ENCODE measurements at regions not wholly inside any gene's neighbourhood (a gene's known extent, or its start where the extent isn't known, plus 50 kb on each side); places are given as distances from the start of the nearest gene placed in this dataset.

- no peaks in the 10 kb centered on the region for H3K79me2 ChIP-seq (ENCODE audit: control insufficient read depth, low read length)
- no peak overlapping the region for H3K27ac ChIP-seq (ENCODE audit: low read depth, low read length)
- peaks cover 44% of the 10 kb centered on the region for H3K4me1 ChIP-seq (ENCODE audit: control insufficient read depth, low read length)
- H3K9me2 ChIP-seq (replicated peaks; ENCODE audit: control insufficient read depth, low read length), result no peaks in the 10 kb centered on the region
- H3K9me3 ChIP-seq (ENCODE audit: control insufficient read depth, insufficient read depth, low read length), result no peaks in the 10 kb centered on the region
- H3K4me2 ChIP-seq (ENCODE audit: low read length), result no peak overlapping the region
- H3K36me3 ChIP-seq (ENCODE audit: control insufficient read depth, low read length), result no peaks in the 10 kb centered on the region
- H4K20me1 ChIP-seq (ENCODE audit: control insufficient read depth, insufficient read depth, low read depth, low read length), result no peaks in the 10 kb centered on the region
- H3F3A ChIP-seq (ENCODE audit: control insufficient read depth, insufficient read depth), result peaks cover 14% of the 10 kb centered on the region
- TF ChIP-seq EZH2phosphoT487 (IDR thresholded peaks at IDR 0.05; ENCODE audit: borderline replicate concordance, low read length) (no peak), CTCF (IDR thresholded peaks at IDR 0.05; ENCODE audit: low read depth, low read length, poor library complexity, severe bottlenecking) (no peak)
- H3K27me3 ChIP-seq (ENCODE audit: control insufficient read depth, low read length), result no peaks in the 10 kb centered on the region
- H3K4me3 ChIP-seq (ENCODE audit: low read length), result no peak overlapping the region
These were observed 209.0 kb upstream of the NUDT4 start for GRCh38 chr12:93168751-93169150.

GRCh38 chr12:93169536-93169935 is 208.2 kb upstream of the NUDT4 start:
- Histone ChIP-seq H4K20me1 (ENCODE audit: control insufficient read depth, insufficient read depth, low read depth, low read length) (no peaks in the 10 kb centered on the region), H3K9me2 (replicated peaks; ENCODE audit: control insufficient read depth, low read length) (no peaks in the 10 kb centered on the region), H3K4me3 (ENCODE audit: low read length) (no peak overlapping the region), H3K36me3 (ENCODE audit: control insufficient read depth, low read length) (no peaks in the 10 kb centered on the region), H3K9me3 (ENCODE audit: control insufficient read depth, insufficient read depth, low read length) (no peaks in the 10 kb centered on the region), H3K4me1 (ENCODE audit: control insufficient read depth, low read length) (peaks cover 42% of the 10 kb centered on the region), H3K79me2 (ENCODE audit: control insufficient read depth, low read length) (no peaks in the 10 kb centered on the region), H3K27me3 (ENCODE audit: control insufficient read depth, low read length) (no peaks in the 10 kb centered on the region), H3K4me2 (ENCODE audit: low read length) (no peak overlapping the region), H3K27ac (ENCODE audit: low read depth, low read length) (no peak overlapping the region), H3F3A (ENCODE audit: control insufficient read depth, insufficient read depth) (peaks cover 14% of the 10 kb centered on the region)
- TF ChIP-seq CTCF (IDR thresholded peaks at IDR 0.05; ENCODE audit: low read depth, low read length, poor library complexity, severe bottlenecking) (no peak), EZH2phosphoT487 (IDR thresholded peaks at IDR 0.05; ENCODE audit: borderline replicate concordance, low read length) (no peak)

- Histone ChIP-seq H3F3A (ENCODE audit: control insufficient read depth, insufficient read depth) (peaks cover 14% of the 10 kb centered on the region), H3K9me3 (ENCODE audit: control insufficient read depth, insufficient read depth, low read length) (no peaks in the 10 kb centered on the region), H3K27ac (ENCODE audit: low read depth, low read length) (no peak overlapping the region), H3K4me3 (ENCODE audit: low read length) (no peak overlapping the region), H4K20me1 (ENCODE audit: control insufficient read depth, insufficient read depth, low read depth, low read length) (no peaks in the 10 kb centered on the region), H3K9me2 (replicated peaks; ENCODE audit: control insufficient read depth, low read length) (no peaks in the 10 kb centered on the region), H3K4me2 (ENCODE audit: low read length) (no peak overlapping the region), H3K79me2 (ENCODE audit: control insufficient read depth, low read length) (no peaks in the 10 kb centered on the region), H3K27me3 (ENCODE audit: control insufficient read depth, low read length) (no peaks in the 10 kb centered on the region), H3K4me1 (ENCODE audit: control insufficient read depth, low read length) (peaks cover 40% of the 10 kb centered on the region), H3K36me3 (ENCODE audit: control insufficient read depth, low read length) (no peaks in the 10 kb centered on the region)
- TF ChIP-seq EZH2phosphoT487 (IDR thresholded peaks at IDR 0.05; ENCODE audit: borderline replicate concordance, low read length) (no peak), CTCF (IDR thresholded peaks at IDR 0.05; ENCODE audit: low read depth, low read length, poor library complexity, severe bottlenecking) (no peak)
These were observed 206.8 kb upstream of the NUDT4 start for GRCh38 chr12:93170928-93171327.

Data from DOHH2 (cell line).